ENCODE measurements at regions not wholly inside any gene's neighbourhood (a gene's known extent, or its start where the extent isn't known, plus 50 kb on each side); places are given as distances from the start of the nearest gene placed in this dataset.
"Not testable (repeated sequence)": the region's sequence is repeated elsewhere in the genome, so short reads cannot be mapped to it uniquely, and the experiment has no call there.

DNA sequence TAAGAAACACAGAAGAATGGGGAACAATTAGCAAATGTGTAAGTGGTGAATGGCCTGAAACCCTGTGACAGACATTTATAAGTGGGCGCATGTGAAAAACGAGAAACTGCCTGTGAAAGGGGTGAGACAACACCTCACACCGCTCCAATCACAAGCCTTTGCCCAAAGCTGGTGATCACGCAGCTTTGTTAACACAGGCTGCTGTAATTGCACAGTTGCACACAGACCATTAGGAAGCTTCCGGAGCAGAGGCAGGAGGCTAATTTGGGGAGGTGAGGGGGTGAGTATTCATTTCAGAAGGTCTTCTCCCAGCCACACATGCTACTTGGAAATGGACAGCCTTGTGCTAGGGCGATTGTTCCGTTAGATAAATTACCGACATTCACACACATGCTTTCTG is 294.0 kb downstream of the MED10 start:
- DNase-seq (ENCODE audit: low spot score in 2 of 2): no peak
- no peak for FAIRE-seq

DNA sequence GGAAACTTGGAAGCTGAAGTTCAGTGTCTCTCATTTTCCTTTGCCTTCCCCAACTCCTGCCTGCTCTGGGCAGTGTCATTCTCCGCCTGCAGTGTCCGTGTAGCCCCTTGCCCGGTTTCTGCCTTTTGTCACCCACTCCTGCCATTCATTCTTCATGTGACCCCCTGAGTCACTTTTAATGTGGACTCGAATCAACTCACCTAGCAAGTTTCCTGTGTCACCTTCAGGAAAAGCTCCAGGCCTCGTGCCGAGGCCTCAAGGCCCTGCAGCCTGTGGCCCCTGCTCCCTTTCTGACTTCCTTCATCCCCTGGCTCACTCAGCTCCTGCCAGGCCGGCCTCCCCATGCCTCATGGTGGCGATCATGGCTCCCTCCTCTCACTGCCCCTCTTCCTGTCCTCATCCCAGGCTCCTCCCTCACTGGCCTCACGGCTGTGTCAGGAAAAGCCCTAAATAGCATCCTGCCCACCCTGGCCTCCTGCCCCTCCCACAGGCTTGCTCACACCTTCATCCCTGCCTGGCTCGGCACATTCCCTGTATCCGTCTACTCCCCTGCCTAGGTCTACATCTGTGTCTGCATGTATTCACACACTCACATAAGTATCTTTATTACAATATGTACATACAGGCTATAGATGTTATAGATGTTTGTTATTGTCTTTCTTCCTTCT is 294.9 kb downstream of the MED10 start:
- DNase-seq (ENCODE audit: low spot score in 2 of 2) (no peak), FAIRE-seq (no peak)

DNA sequence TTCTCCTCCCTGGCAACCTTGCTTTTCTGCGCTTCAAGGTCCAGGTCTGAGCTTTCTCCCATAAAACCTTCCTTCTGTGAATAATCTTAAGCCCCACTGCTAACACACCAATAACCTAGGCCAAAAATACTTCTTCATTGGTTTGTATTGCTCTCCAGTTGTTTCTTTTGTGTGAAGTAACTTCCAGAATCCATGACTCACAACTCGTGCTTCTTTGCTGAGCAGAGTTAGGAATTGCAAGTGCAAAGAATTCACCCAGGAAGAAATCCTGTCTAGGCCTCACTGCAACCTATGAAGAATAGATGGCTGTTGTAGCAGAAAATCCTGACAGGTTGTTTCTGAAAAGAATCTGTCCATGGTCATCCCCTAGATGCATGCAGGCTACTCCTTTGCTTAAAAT is 295.7 kb downstream of the MED10 start:
- FAIRE-seq: no peak
- no peak for DNase-seq (ENCODE audit: low spot score in 2 of 2)

DNA sequence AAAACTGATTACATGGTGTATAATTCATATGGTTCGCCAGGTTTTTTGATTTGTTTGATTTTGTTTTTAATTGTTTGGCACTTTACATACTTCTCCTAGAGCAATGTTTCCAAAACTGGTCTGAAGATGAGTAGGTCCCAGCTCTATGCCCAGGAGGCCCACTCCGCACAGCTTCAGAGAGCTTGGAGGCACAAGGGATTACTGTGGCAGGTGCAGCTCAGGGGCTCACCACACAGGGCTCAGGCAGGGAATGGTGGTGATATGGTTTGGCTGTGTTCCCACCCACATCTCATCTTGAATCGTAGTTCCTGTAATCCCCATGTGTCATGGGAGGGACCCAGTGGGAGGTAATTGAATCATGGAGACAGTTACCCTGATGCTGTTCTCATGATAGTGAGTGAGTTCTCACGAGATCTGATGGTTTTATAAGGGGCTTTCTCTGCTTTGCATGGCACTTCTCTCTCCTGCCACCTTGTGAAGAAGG is 296.6 kb downstream of the MED10 start:
- no peak for FAIRE-seq
- no peak for DNase-seq (ENCODE audit: low spot score in 2 of 2)

DNA sequence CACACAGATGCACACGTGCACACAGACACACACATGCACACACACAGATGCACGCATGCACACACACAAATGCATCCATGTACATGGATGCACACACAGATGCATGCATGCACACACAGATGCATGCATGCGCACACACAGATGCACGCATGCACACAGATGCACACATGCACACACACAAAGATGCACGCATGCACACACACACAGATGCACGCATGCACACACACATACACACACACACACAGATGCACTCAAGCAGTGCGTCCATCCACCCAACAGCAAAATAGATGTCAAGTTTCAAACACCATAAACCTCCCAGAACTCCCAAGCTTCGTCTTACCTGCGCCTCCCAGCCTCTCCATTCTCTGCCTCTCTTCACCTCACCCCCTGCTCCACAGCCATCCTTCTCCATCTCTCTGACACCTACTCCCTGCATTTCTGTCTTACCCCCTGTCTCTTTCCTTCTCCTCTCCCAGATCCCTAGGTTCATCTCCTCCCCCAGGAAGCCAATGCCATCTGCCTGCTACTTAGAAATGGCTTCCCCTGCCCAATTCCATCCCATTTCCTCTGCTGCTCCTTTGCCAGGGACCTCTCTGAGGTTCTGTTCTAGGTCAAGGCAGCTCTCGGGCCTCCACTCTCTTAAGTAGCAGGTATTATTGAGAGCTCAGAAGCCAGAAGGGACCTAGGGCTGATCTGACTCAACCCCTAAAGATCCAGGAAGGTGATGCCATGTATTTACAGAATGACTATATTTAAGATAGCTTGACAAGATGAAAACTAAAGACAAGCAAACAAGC is 297.2 kb downstream of the MED10 start:
- DNase-seq (ENCODE audit: low spot score in 2 of 2) (no peak), FAIRE-seq (no peak)

DNA sequence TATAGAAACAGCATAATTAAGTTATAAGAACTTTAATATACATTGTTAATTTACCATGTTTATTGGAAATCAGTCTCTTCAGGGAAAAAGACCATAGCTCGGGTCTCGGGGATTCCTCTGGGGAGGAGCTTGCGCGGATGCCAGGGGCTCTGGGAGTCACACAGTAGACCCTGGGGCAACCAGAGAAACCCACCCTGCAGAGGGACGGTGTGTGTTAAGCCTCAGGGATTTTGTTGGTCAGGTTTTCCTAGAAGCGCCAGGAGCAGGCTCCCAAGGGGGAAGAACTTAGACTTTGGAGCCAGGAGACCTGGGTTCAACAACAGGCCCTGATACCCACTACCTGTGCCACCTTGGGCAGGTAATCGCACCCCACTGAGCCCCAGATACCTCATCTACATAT is 297.9 kb downstream of the MED10 start:
- no peak for DNase-seq (ENCODE audit: low spot score in 2 of 2)
- FAIRE-seq: no peak

DNA sequence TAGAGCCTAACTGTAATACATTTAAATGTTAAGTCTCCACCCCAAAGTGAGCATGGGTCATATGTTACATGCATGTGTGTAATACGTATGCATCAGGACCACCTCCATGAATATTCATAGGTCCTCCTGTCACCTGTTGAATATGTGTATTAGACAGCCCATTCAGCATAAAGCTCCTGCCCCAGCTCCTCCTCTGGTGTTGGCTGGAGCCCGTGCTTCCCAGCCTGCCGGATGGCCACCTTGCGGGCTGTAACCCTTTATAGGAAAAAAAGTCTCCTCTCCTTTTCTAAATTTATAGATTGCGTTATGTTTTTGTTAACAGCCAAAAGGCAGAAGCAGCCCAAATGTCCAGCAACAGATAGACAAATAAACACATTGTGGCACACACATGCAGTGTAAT is 299.5 kb downstream of the MED10 start:
- FAIRE-seq (no peak), DNase-seq (ENCODE audit: low spot score in 2 of 2) (no peak)

DNA sequence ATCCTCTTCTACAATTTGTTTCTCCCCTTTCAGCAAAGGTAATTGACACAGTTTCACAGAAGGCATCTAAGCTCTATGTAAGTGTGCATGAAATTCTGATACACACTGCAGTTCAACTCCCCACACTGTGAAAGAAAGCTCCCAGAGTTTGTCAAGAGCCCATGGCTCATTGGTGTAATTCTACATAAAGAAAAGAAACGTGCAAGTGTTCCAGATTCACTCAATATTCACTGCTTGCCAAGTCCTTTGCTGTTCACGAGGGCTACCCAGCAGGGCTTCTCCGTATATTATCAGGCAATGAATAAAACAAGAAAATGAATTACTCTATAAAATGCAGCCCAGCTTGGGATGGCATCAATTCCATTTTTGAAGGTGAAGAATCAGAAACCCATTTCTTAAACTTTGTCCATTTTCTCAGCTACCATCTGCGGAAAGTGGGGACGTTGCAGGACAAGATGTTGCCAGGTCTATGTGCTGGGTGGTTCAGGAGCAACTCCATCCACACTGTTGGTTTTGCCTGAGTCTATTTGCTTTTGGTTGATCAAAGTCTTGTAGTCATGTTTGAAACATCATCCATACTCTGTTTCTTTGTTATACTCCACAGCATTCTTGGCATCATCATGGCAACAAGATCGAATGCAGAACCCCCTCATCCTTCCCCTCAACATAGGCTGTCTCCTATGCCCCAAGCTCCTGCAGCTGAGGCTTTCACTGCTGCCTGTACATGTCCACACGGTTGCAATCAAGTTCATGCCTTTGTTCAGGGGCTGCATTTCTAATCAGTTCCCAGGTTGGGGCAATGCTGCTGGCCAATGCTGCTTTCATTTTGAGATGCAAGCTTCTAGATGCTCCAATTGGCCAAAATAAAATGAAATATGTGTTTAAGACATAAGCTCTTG is 301.8 kb downstream of the MED10 start:
- no peak for DNase-seq (ENCODE audit: low spot score in 2 of 2)
- FAIRE-seq: no peak

DNA sequence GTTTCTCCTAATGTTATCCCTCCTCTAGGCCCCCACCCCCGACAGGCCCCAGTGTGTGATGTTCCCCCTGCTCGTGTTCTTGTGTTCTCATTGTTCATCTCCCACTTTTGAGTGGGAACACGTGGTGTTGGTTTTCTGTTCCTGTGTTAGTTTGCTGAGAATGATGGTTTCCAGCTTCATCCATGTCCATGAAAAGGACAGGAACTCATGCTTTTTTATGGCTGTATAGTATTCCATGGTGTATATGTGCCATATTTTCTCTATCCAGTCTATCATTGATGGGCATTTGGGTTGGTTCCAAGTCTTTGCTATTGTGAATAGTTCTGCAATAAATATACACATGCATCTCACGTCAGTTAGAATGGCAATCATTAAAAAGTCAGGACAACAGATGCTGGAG is 305.9 kb downstream of the MED10 start:
- FAIRE-seq; DNase-seq (ENCODE audit: low spot score in 2 of 2): not testable (repeated sequence)

DNA sequence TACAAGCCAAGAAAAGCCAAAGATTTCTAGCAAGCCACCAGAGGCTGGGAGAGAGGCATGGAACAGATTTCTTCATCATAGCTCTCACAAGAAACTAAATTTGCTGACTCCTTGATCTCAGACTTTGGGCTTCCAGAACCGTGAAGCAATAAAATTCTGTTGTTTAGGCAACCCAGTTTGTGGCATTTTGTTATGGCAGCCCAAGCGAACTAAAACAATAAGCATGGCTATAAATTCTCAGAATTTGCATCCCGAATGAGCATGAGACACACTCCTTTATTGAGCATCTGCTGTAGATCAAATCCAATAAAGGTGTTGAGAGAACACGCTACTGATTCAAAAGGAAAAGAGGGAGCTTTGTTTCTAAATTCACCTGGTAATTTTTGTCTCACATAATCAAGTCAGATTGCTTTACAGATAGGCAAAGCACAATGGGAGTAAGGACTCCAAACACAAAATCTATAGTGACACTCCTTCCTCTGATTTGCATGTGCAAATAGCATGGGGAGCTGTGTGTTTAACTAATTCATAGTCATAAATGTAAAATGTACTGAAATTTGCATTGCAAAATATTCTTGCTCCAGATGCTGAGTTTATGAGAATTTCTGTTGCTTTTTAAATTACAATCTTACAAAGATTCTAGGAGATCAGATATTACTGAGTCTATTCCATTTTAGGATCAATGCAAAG is 308.7 kb downstream of the MED10 start:
- no peak for DNase-seq (ENCODE audit: low spot score in 2 of 2)
- no peak for FAIRE-seq

DNA sequence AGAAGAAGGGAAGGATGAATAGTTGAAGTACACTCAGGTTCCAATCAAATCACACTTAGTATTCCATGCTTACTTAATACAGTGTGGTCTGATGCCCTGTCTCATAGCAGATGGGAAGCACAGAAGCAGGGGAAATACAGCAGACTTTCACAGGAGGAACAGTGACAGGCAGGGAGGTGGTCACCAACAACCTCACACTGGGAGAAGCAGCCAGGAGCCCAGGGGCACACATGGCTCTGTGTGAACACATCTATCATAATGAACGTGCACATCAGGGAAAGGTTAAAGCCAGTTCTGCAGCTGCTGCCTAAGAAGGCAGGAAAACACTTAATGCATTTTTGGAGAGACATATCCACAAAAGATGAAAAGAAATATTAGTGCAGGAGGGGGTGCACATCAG is 312.3 kb downstream of the MED10 start:
- FAIRE-seq (no peak), DNase-seq (ENCODE audit: low spot score in 2 of 2) (no peak)

DNA sequence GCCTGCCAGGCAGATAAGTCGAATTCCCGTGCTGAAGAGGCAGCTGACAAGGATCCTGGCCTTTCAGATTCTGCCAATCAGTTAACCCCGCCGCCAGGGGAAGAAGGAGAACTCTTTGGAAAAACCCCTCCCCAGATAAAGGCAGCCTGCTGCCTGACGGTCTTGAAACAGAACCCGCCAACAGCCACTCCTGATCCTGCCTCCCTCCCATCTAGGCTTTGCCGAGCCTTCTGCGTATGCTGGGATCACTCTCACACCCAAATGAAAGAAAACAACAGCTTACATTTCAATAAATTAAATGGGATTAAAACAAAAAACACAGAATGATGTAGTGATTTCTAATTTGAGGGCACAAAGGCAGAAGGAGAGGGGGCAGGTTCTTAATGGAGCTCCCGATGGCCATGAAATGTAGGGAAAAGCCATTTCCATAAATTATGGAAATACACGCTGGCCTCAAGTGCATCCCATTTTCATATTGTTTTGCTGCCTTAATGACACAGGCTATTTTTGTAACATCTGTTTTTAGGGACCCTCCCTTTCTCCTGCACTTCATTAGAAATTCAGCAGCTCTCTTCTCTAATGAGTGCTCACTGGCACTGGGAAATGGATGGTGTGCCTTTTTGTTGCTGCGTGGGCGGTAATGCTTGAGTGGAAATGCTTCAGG is 319.1 kb downstream of the MED10 start:
- no peak for DNase-seq (ENCODE audit: low spot score in 2 of 2)
- no peak for FAIRE-seq

DNA sequence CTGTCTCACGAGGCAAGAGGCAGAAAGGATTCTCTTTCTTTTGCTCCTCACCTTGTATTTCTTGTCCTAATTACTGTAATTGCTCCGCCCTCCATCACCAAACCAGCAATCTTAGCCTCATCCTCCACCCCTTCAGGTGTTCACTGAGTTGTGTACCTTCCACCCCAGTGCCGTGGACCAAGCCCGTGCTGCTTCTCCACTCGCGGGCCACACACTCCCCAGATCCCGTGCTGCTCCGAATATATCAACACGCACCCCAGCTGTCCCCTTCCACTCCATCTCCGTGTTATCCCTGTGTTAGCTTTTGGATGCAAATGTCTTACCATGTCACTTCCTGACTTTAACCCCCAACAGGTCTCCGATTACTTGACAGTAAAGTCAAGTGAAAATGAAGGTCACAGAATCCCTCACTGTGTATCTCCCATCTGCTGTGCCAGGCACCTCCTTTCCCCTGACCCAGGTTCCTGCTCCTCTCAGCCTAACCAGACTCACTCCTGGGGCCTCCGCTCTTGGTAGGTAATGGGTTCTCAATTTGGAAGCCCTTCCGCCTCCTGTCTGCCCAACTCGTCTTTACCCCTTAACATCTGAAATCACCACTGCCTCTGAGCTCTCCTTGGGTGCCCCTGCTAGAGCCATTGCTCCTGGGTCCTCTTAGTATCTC is 320.2 kb downstream of the MED10 start:
- no peak for FAIRE-seq

DNA sequence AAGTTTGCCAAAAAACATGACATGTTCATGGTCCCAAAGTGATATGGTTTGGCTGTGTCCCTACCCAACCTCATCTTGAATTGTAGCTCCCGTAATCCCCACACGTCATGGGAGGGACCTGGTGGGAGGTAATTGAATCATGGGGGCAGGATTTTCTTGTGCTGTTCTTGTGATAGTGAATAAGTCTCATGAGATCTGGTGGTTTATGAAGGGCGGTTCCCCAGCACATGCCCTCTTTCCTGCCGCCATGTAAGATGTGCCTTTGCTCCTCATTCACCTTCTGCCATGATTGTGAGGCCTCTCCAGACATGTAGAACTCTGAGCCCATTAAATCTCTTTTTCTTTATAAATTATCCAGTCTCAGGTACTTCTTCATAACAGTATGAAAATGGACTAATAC is 322.1 kb downstream of the MED10 start:
- FAIRE-seq: no peak

More for the DNA sequence above, 320.2 kb downstream of the MED10 start:
- no peak for DNase-seq (ENCODE audit: low spot score in 2 of 2)

DNA sequence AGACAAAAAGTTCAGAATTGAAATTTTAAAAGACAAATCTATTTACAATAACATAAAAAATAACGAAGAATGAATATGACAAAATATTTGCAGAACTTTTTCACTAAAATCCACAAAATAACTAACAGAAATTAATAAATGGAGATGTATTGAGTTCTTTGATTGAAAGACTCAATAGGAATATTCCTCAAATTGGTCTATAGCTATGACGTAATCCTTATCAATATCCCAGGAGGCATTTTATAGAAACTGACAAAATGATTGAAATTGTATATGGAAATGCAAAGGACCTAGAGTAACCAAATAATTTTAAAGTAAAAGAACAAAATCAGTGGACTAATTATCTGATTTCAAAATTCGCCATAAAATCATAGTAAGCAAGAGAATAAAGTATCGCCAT is 328.7 kb downstream of the MED10 start:
- peak; percentile 48 for FAIRE-seq
- no peak for DNase-seq (ENCODE audit: low spot score in 2 of 2)

More for the DNA sequence above, 322.1 kb downstream of the MED10 start:
- no peak for DNase-seq (ENCODE audit: low spot score in 2 of 2)

DNA sequence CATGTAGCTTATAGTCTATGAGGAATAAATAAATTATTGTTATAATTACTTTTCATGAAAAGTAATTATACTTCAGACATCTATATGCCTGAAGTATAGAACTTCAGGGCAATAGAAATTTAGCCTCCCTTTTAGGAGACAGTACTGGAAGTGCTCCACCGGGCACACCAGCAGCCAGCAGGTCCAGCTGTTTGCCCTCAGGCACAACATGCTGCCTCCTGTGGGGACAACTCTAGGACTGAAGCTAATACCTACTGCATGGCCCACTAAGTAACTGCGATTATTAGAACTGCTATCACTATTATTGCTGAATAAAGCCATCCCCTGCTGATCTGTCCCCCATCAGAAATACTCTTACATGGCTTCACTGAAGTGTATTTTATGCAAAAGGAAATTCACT is 329.6 kb downstream of the MED10 start:
- no peak for FAIRE-seq
- no peak for DNase-seq (ENCODE audit: low spot score in 2 of 2)

DNA sequence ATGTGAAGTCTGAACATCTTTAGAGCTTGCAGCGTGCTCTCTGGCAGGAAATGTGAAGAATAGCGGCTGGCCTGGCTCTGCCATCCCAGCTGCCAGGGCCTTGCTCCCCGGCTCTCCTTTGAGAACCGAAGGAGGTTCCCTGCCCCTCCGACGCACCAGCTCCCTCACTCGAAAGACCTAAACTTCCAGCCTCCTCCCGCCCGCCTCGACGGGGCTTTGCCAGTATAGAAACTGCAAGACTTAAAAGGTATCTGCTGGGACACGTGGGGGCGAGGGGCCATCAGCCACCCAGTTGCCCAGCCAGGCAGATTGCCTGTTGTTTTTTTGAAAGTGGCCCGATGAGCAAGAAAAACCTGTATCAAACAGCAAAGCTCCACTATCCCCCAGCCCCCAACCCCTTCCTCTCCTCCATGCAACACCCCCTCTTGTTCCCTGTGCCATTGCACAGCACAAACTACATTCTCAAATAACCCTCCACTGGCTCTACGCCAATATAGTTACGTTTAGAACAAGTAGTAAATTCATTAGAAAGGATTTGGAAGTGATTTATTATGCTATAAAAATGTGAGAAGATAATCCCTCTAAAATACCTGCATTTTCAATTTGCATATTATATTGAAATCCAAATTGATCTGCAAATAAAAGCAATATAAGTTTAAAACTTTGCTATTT is 331.9 kb downstream of the MED10 start:
- no peak for FAIRE-seq
- no peak for DNase-seq (ENCODE audit: low spot score in 2 of 2)

DNA sequence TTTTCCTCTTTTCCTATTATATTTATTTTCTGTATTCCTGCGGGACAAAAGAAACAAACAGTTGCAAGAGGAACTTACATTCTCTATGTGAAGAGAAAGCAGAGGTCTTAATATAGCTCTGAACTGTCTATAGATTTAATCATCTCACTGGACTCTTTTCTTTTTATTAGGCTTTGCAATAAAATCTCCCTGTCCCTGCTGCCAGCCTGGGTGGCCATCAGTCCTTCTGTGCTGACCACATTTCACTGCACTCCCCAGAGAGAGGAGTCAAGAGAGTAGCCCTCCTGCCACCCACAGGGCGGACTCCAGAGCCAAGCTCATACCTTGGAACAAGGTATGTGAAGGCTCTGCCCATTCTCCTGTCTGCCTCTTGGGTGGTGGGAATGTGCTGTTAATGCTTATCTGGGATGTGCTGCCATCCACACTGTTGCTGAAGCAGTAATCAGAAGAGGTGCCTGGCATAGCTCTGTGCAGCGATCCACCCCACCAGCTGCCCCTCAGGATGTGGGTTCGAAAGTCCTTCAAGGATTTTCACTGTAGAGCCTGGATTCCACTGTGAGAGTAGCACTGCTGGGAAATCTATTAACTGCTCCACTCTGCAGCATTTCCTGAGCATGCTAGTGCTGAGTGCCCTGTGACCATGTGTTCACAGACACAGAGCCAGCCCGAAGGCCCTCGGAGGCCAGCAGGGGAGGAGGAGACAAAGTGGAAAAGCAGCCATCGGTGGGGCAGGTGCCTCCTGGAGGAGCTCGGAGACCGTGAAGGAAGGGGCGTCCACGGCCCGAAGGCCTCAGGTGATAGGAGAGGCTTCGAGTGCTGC is 334.6 kb downstream of the MED10 start:
- DNase-seq (ENCODE audit: low spot score in 2 of 2) (no peak), FAIRE-seq (no peak)

All from frontal cortex (tissue), 3 donors.